Mucosa of descending colon (tissue), 3 donors: ENCODE measurements at regions not wholly inside any gene's neighbourhood (a gene's known extent, or its start where the extent isn't known, plus 50 kb on each side); places are given as distances from the start of the nearest gene placed in this dataset.
"Not testable (repeated sequence)": the region's sequence is repeated elsewhere in the genome, so short reads cannot be mapped to it uniquely, and the experiment has no call there.

Source experiments
- ATAC-seq: fragments of 200-7000 bp; cut with Tn5 transposase; one replicate; pipeline ENCODE4 v1.9.1; 2020; ENCODE audit warnings: mild to moderate bottlenecking, moderate library complexity
- DNase-seq, 3 donors: peaks; one replicate each; pipeline ENCODE4 v3.0.0-alpha.2; 2020
- H3K36me3 ChIP-seq: fragments of 200-600 bp; one replicate; pipeline ENCODE4 v1.8.0; 2021; ENCODE audit warnings: low read depth, mild to moderate bottlenecking
- H3K4me1 ChIP-seq: fragments of 200-600 bp; one replicate; pipeline ENCODE4 v1.8.0; 2021; ENCODE audit warnings: low read depth, mild to moderate bottlenecking
- H3K4me3 ChIP-seq: fragments of 200-600 bp; one replicate; pipeline ENCODE4 v1.8.0; 2021; ENCODE audit warnings: mild to moderate bottlenecking
- H3K9me3 ChIP-seq: fragments of 200-600 bp; one replicate; pipeline ENCODE4 v1.8.0; 2021; ENCODE audit warnings: mild to moderate bottlenecking
- intact Hi-C, 2 donors: fragments of 100-400 bp; cut with DNase I in 1 of 2; cut with micrococcal nuclease in 1 of 2; formaldehyde crosslinking; loops; one replicate each; pipeline versions ENCODE4 v1.11.0 to v1.11.1; 2022; cut with DNase I, micrococcal nuclease
- TF ChIP-seq, protein P1 (sequence below): fragments of 200-600 bp; IDR thresholded peaks from one replicate; pipeline ENCODE4 v1.8.0; 2022; ENCODE audit warnings: antibody characterized with exemption, mild to moderate bottlenecking
- donor health status: DM: no; HTN: no; CAD: no; lungs with moderate emphysema.
- donor health status: DM: no; HTN: no; CAD: no.
- donor health status: DM: no; HTN: yes; CAD: no.

DNA sequence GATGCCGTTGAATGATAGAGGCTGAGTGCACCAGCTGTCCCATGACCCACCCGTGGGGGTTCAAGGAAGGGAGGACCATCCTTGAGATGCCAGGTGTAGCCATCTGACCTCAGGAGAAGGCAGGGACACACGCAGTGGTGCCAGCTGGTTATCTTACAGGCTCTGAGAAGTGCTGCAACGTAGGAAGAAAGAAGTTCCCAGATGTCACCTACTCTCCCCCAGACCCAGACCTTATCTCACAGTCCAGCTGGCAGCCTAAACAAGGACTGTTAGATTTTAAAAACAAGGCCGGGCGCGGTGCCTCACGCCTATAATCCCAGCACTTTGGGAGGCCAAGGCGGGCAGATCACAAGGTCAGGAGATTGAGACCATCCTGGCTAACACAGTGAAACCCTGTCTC lies 1307.6 kb downstream of the TBC1D22A start:
- Histone ChIP-seq H3K4me3 (no peak overlapping the region), H3K9me3 (no peaks in the 10 kb centered on the region), H3K36me3 (no peaks in the 10 kb centered on the region), H3K4me1 (no peaks in the 10 kb centered on the region)
- no peak for DNase-seq
- no peak for ATAC-seq
- TF ChIP-seq, protein P1, sequence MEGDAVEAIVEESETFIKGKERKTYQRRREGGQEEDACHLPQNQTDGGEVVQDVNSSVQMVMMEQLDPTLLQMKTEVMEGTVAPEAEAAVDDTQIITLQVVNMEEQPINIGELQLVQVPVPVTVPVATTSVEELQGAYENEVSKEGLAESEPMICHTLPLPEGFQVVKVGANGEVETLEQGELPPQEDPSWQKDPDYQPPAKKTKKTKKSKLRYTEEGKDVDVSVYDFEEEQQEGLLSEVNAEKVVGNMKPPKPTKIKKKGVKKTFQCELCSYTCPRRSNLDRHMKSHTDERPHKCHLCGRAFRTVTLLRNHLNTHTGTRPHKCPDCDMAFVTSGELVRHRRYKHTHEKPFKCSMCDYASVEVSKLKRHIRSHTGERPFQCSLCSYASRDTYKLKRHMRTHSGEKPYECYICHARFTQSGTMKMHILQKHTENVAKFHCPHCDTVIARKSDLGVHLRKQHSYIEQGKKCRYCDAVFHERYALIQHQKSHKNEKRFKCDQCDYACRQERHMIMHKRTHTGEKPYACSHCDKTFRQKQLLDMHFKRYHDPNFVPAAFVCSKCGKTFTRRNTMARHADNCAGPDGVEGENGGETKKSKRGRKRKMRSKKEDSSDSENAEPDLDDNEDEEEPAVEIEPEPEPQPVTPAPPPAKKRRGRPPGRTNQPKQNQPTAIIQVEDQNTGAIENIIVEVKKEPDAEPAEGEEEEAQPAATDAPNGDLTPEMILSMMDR: no peak
- intact Hi-C loops: no loop called here

- H3K9me3 ChIP-seq: no peaks in the 10 kb centered on the region
- H3K4me3 ChIP-seq: no peak overlapping the region
- intact Hi-C loops: no loop called here
- H3K36me3 ChIP-seq: no peaks in the 10 kb centered on the region
- TF ChIP-seq, protein P1: no peak
- ATAC-seq: no peak
- DNase-seq: no peak
- H3K4me1 ChIP-seq: no peaks in the 10 kb centered on the region
Observed at GRCh38 chr22:48069256-48069655, 1306.8 kb downstream of the TBC1D22A start.

- Histone ChIP-seq H3K4me3 (no peak overlapping the region), H3K36me3 (no peaks in the 10 kb centered on the region), H3K9me3 (no peaks in the 10 kb centered on the region), H3K4me1 (no peaks in the 10 kb centered on the region)
- TF ChIP-seq, protein P1: no peak
- ATAC-seq: no peak
- DNase-seq: no peak
- intact Hi-C loops: no loop called here
Observed at GRCh38 chr22:48068323-48068885, 1306.0 kb downstream of the TBC1D22A start.

- no peak for DNase-seq
- Histone ChIP-seq H3K9me3 (no peaks in the 10 kb centered on the region), H3K36me3 (no peaks in the 10 kb centered on the region), H3K4me1 (no peaks in the 10 kb centered on the region), H3K4me3 (no peak overlapping the region)
- TF ChIP-seq, protein P1: no peak
- intact Hi-C loops: no loop called here
- ATAC-seq: no peak
Observed at GRCh38 chr22:48065892-48066291, 1303.4 kb downstream of the TBC1D22A start.

DNA sequence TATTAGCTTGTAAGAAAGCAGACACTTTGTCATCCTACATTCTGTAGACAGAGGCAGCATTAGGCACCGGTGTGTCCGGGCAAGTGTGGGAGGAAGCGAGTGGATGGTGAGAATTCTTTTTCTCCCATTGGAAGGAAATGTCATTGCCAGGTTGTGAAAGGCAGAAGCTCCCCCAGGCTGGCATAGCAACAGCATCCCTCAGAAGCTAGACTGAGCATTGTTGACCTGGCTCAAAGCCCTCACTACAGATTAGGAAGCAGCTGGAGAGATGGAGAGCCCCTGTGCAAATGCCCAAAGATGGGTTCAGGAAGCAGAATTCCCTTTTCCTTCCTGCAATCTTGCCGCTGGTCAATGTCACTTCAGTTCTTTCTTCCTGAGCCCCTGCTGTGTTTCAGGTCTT lies 1299.3 kb downstream of the TBC1D22A start:
- H3K4me1 ChIP-seq: no peaks in the 10 kb centered on the region
- no peaks in the 10 kb centered on the region for H3K9me3 ChIP-seq
- ATAC-seq (no peak), DNase-seq (no peak)
- H3K4me3 ChIP-seq: no peak overlapping the region
- intact Hi-C loops: no loop called here
- no peaks in the 10 kb centered on the region for H3K36me3 ChIP-seq
- TF ChIP-seq, protein P1: no peak

- H3K4me1 ChIP-seq: no peaks in the 10 kb centered on the region
- intact Hi-C loops: no loop called here
- no peak for DNase-seq
- no peaks in the 10 kb centered on the region for H3K36me3 ChIP-seq
- no peaks in the 10 kb centered on the region for H3K9me3 ChIP-seq
- H3K4me3 ChIP-seq: no peak overlapping the region
- ATAC-seq: no peak
- TF ChIP-seq, protein P1: no peak
Observed at GRCh38 chr22:48060266-48060665, 1297.8 kb downstream of the TBC1D22A start.

- H3K4me1 ChIP-seq, ATAC-seq, H3K9me3 ChIP-seq, DNase-seq, H3K4me3 ChIP-seq, H3K36me3 ChIP-seq, intact Hi-C loops: not testable (repeated sequence)
Observed at GRCh38 chr22:48059521-48059920, 1297.1 kb downstream of the TBC1D22A start.
